Fibroblast of skin of back (primary cell): ENCODE measurements at regions not wholly inside any gene's neighbourhood (a gene's known extent, or its start where the extent isn't known, plus 50 kb on each side); places are given as distances from the start of the nearest gene placed in this dataset.

Experiments
- DNase-seq: peaks from one replicate; pipeline ENCODE4 v3.0.0-alpha.2; 2013

DNA sequence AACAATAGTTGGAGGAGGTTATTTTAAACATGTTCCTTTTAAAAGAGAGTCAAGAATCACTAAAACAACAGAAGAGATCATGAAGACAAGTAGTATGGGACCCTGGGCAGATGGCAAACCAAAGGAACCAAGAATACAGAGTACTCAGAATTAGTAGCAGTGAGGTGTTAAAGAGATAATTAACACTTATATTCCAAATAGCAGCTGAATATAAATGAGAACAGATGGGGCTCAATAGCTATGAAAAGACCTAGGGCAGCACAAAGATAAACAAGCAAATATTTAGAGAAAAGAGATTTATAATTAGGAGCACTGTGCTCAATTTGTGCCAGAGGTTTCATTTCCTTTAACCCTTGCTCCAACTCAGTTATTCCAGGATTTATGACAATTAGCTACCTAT is 159.1 kb downstream of the FAM114A2 start:
- DNase-seq = no peak

DNA sequence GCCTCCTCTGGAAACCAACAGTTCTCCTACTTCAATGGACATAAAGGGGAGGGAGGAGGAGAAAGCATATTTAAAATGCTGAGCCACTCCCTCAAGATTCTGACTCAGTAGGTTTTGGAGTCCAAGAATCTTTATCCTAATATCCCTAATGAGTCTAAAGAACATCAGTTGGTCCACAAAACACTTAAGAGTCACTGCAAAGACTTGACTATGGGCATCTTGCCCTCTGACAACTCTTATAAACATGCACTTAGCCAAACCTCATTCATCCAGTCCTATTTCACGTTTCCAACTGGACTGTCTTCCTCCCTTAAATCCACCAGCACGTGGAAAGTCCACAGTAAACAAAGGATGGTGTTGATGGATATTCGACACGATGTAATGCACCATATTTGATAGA is 172.5 kb downstream of the FAM114A2 start:
- DNase-seq = no peak

DNA sequence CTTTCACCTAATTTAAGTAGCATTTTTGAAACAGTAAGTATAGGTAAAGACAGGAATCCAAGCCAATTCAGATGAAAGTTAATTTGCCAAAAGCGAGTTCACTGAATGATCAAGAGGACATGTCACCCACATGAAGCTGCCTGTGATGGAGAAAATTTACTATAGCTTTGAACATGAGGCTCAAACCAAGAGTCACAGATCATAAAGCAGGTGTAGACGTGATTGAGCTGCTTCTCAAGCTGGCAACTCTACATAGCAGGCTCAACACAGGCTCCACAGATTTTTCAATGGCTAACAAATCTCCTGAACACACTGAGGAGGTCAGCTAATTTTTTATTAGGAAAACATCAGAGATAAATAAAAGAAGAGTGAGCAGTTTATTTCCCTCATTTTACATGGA is 173.7 kb downstream of the FAM114A2 start:
- DNase-seq = no peak

DNA sequence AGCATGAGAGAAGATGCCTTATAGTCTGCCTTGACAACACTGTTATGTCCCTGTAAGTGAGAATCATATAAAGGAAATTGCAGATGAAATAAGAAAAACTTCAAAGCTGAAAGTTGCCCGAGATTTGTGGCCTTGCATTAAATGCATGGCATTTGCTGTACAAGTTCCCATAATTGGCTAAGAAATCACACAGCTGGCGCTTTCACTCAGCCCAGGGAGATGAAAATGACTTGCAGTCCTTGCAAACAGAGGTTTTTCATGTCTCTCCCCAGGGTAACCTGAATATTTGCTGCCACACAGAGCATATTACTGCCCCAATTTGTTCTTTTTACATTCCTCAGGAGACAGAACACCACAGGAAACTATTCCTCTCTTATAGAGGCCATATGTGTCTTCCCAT is 174.8 kb downstream of the FAM114A2 start:
- DNase-seq = no peak
